T-cell (primary cell): ENCODE measurements at regions not wholly inside any gene's neighbourhood (a gene's known extent, or its start where the extent isn't known, plus 50 kb on each side); places are given as distances from the start of the nearest gene placed in this dataset.

Experiments used
- ATAC-seq, 4 experiments: fragments of 200-7000 bp in 3 of 4; fragments of 150-1000 bp in 1 of 4; cut with Tn5 transposase; replicated peaks in 1 of 4; 1 replicate in 3 of 4; 2 replicates in 1 of 4; pipeline ENCODE4 v1.10.0; 2021; ENCODE audit warnings: moderate library complexity in 3 of 4, mild to moderate bottlenecking in 2 of 4, moderate number of reproducible peaks in 1 of 4
- CTCF ChIA-PET, 2 donors: fragments of 300-600 bp; sonication (Branson Sonifier 250); formaldehyde crosslinking; loops; one replicate each; lab custom pipeline; 2022; ENCODE audit warnings: antibody characterized with exemption in 2 of 2; lab: Charles Lee
- POLR2A ChIA-PET, 2 donors: fragments of 300-600 bp; sonication (Branson Sonifier 250); formaldehyde crosslinking; loops; one replicate each; lab custom pipeline; 2022; ENCODE audit warnings: antibody characterized with exemption in 2 of 2; lab: Charles Lee
- DNase-seq, 35 experiments: peaks; one replicate each; pipeline versions ENCODE4 v3.0.0 to v3.0.0-alpha.2; 2013 to 2023
- H3K27ac ChIP-seq: one replicate; pipeline ENCODE4 v1.5.1; 2013; ENCODE audit warnings: low read length
- H3K27me3 ChIP-seq, 2 experiments: replicated peaks in 1 of 2; 1 replicate in 1 of 2; 2 replicates in 1 of 2; pipeline versions ENCODE4 v1.6.1 to v1.7.0; 2013; ENCODE audit warnings: low read length in 1 of 2, mixed read lengths in 1 of 2; ENCODE audit not compliant: control insufficient read depth in 2 of 2, insufficient read depth in 2 of 2; ENCODE audit errors: extremely low read depth in 1 of 2
- H3K36me3 ChIP-seq, 2 donors: 1 replicate in 1 of 2; 2 replicates in 1 of 2; pipeline versions ENCODE4 v1.6.1 to v1.7.0; 2013; ENCODE audit warnings: low read length in 1 of 2; ENCODE audit not compliant: control insufficient read depth in 2 of 2, insufficient read depth in 1 of 2; ENCODE audit errors: extremely low read depth in 1 of 2
- H3K4me1 ChIP-seq, 2 experiments: 1 replicate in 1 of 2; 2 replicates in 1 of 2; pipeline versions ENCODE4 v1.6.1 to v1.7.0; 2013; ENCODE audit warnings: low read length in 2 of 2, mixed read lengths in 1 of 2; ENCODE audit not compliant: insufficient read depth in 2 of 2, control insufficient read depth in 1 of 2; ENCODE audit errors: extremely low read depth in 1 of 2
- H3K4me3 ChIP-seq, 2 donors: 1 replicate in 1 of 2; 2 replicates in 1 of 2; pipeline versions ENCODE4 v1.5.1 to v1.7.0; 2013; ENCODE audit warnings: mild to moderate bottlenecking in 2 of 2, low read length in 1 of 2, moderate library complexity in 1 of 2; ENCODE audit not compliant: control insufficient read depth in 1 of 2; ENCODE audit errors: extremely low read depth in 1 of 2
- H3K9me3 ChIP-seq: 2 replicates; pipeline ENCODE4 v1.7.0; 2013
- H3K27ac Mint-ChIP-seq, 2 donors: one replicate each; pipeline ENCODE4 v1.8.0; 2020 to 2021; ENCODE audit warnings: mild to moderate bottlenecking in 2 of 2, mixed read lengths in 2 of 2
- H3K27me3 Mint-ChIP-seq, 2 donors: one replicate each; pipeline ENCODE4 v1.8.0; 2021 to 2022; ENCODE audit warnings: mixed read lengths in 2 of 2
- H3K36me3 Mint-ChIP-seq: one replicate; pipeline ENCODE4 v1.8.0; 2021; ENCODE audit warnings: mixed read lengths
- H3K4me1 Mint-ChIP-seq, 3 donors: one replicate each; pipeline ENCODE4 v1.8.0; 2020 to 2022; ENCODE audit warnings: mixed read lengths in 3 of 3, mild to moderate bottlenecking in 1 of 3
- H3K4me3 Mint-ChIP-seq, 3 donors: one replicate each; pipeline ENCODE4 v1.8.0; 2020 to 2022; ENCODE audit warnings: mild to moderate bottlenecking in 3 of 3, mixed read lengths in 3 of 3, moderate library complexity in 3 of 3
- H3K9me3 Mint-ChIP-seq, 3 donors: one replicate each; pipeline ENCODE4 v1.8.0; 2020 to 2022; ENCODE audit warnings: mixed read lengths in 3 of 3
- WGBS: methylation state at CpG from one replicate; pipeline ENCODE4 v1.1.5; 2013; ENCODE audit warnings: missing lambda C conversion rate; ENCODE audit not compliant: insufficient coverage; 5-methylcytosine and 5-hydroxymethylcytosine counted together

- CTCF ChIA-PET = no interaction called here
- Histone ChIP-seq H3K27ac (no peak overlapping the region), H3K4me1 (no peaks in the 10 kb centered on the region), H3K27me3 (no peaks in the 10 kb centered on the region), H3K9me3 (no peaks in the 10 kb centered on the region), H3K36me3 (no peaks in the 10 kb centered on the region), H3K4me3 (no peak overlapping the region)
- Mint-ChIP-seq H3K4me1 (no peaks in the 10 kb centered on the region), H3K27me3 (no peaks in the 10 kb centered on the region), H3K9me3 (peaks cover 8 to 19% (median 10%) of the 10 kb centered on the region in 3 donors), H3K27ac (no peak overlapping the region), H3K4me3 (no peak overlapping the region), H3K36me3 (no peaks in the 10 kb centered on the region)
- DNase-seq (no peak), ATAC-seq (no peak)
- POLR2A ChIA-PET = no interaction called here
- no CpG with 5 or more reads among the region's 1 CpG for WGBS
Measured at GRCh38 chr6:93069856-93070255, 349.5 kb downstream of the EPHA7 start.

- DNase-seq = no peak
- Histone ChIP-seq H3K27ac (no peak overlapping the region), H3K9me3 (no peaks in the 10 kb centered on the region), H3K36me3 (no peaks in the 10 kb centered on the region), H3K27me3 (no peaks in the 10 kb centered on the region), H3K4me1 (no peaks in the 10 kb centered on the region), H3K4me3 (no peak overlapping the region)
- Mint-ChIP-seq H3K9me3 (peaks cover 3 to 11% (median 8%) of the 10 kb centered on the region in 3 donors), H3K36me3 (no peaks in the 10 kb centered on the region), H3K4me1 (no peaks in the 10 kb centered on the region), H3K27me3 (no peaks in the 10 kb centered on the region), H3K4me3 (no peak overlapping the region), H3K27ac (no peak overlapping the region)
- ChIA-PET CTCF (no interaction called here), POLR2A (no interaction called here)
- no peak for ATAC-seq
- 80% methylated on average over 1 of the region's 3 CpGs for WGBS
Measured at GRCh38 chr6:93059911-93060310, 359.4 kb downstream of the EPHA7 start.

GRCh38 chr6:93057584-93057983, 361.8 kb downstream of the EPHA7 start:
- Mint-ChIP-seq H3K27me3 (no peaks in the 10 kb centered on the region), H3K9me3 (peaks cover 3 to 19% (median 15%) of the 10 kb centered on the region in 3 donors), H3K27ac (no peak overlapping the region), H3K4me1 (no peaks in the 10 kb centered on the region), H3K4me3 (no peak overlapping the region), H3K36me3 (no peaks in the 10 kb centered on the region)
- Histone ChIP-seq H3K27ac (no peak overlapping the region), H3K9me3 (no peaks in the 10 kb centered on the region), H3K27me3 (no peaks in the 10 kb centered on the region), H3K4me3 (no peak overlapping the region), H3K4me1 (no peaks in the 10 kb centered on the region), H3K36me3 (no peaks in the 10 kb centered on the region)
- ATAC-seq (no peak), DNase-seq (no peak)
- ChIA-PET CTCF (no interaction called here), POLR2A (no interaction called here)

- no peaks in the 10 kb centered on the region for H3K27me3 Mint-ChIP-seq
- no peaks in the 10 kb centered on the region for H3K9me3 ChIP-seq
- H3K4me1 Mint-ChIP-seq = no peaks in the 10 kb centered on the region
- H3K4me1 ChIP-seq = no peaks in the 10 kb centered on the region
- no peaks in the 10 kb centered on the region for H3K36me3 Mint-ChIP-seq
- H3K27me3 ChIP-seq = no peaks in the 10 kb centered on the region
- H3K27ac ChIP-seq = no peak overlapping the region
- H3K4me3 ChIP-seq = no peak overlapping the region
- H3K27ac Mint-ChIP-seq = no peak overlapping the region
- no peaks in the 10 kb centered on the region for H3K36me3 ChIP-seq
- H3K4me3 Mint-ChIP-seq = no peak overlapping the region
- no peak for ATAC-seq
- CTCF ChIA-PET = interaction anchor here in 1 of 2 donors (0.7 kb wide), 1 partner anchor 118 kb away, joined by 6 read pairs; no protein-coding TSS in a partner anchor
- H3K9me3 Mint-ChIP-seq = peaks cover 0 to 3% (median 3%) of the 10 kb centered on the region in 3 donors
- POLR2A ChIA-PET = no interaction called here
- DNase-seq = no peak
Measured at GRCh38 chr6:93048381-93048780, 371.0 kb downstream of the EPHA7 start.

- WGBS = 100% methylated on average over 1 of the region's 3 CpGs
- Mint-ChIP-seq H3K27ac (no peak overlapping the region), H3K27me3 (no peaks in the 10 kb centered on the region), H3K36me3 (no peaks in the 10 kb centered on the region), H3K4me3 (no peak overlapping the region), H3K4me1 (no peaks in the 10 kb centered on the region), H3K9me3 (peaks cover 0 to 3% (median 3%) of the 10 kb centered on the region in 3 donors)
- DNase-seq = no peak
- H3K4me1 ChIP-seq = no peaks in the 10 kb centered on the region
- no peaks in the 10 kb centered on the region for H3K27me3 ChIP-seq
- no peak overlapping the region for H3K4me3 ChIP-seq
- POLR2A ChIA-PET = interaction anchor here in 1 of 2 donors (0.6 kb wide), 1 partner anchor 527 kb away, joined by 4 read pairs; no protein-coding TSS in a partner anchor
- ATAC-seq = no peak
- CTCF ChIA-PET = no interaction called here
- H3K27ac ChIP-seq = no peak overlapping the region
- H3K36me3 ChIP-seq = no peaks in the 10 kb centered on the region
- H3K9me3 ChIP-seq = no peaks in the 10 kb centered on the region
Measured at GRCh38 chr6:93047033-93047432, 372.3 kb downstream of the EPHA7 start.

GRCh38 chr6:93045156-93045555, 374.2 kb downstream of the EPHA7 start:
- Mint-ChIP-seq H3K4me1 (no peaks in the 10 kb centered on the region), H3K4me3 (no peak overlapping the region), H3K27me3 (no peaks in the 10 kb centered on the region), H3K9me3 (peaks cover 0 to 4% (median 3%) of the 10 kb centered on the region in 3 donors), H3K27ac (no peak overlapping the region), H3K36me3 (no peaks in the 10 kb centered on the region)
- H3K36me3 ChIP-seq = no peaks in the 10 kb centered on the region
- H3K9me3 ChIP-seq = no peaks in the 10 kb centered on the region
- ATAC-seq (no peak), DNase-seq (no peak)
- ChIA-PET CTCF (no interaction called here), POLR2A (no interaction called here)
- no CpG with 5 or more reads among the region's 1 CpG for WGBS
- no peaks in the 10 kb centered on the region for H3K27me3 ChIP-seq
- H3K4me1 ChIP-seq = no peaks in the 10 kb centered on the region
- H3K4me3 ChIP-seq = no peak overlapping the region
- H3K27ac ChIP-seq = no peak overlapping the region

GRCh38 chr6:93040375-93040774, 379.0 kb downstream of the EPHA7 start:
- Histone ChIP-seq H3K4me3 (no peak overlapping the region), H3K4me1 (no peaks in the 10 kb centered on the region), H3K27me3 (no peaks in the 10 kb centered on the region), H3K36me3 (no peaks in the 10 kb centered on the region), H3K27ac (no peak overlapping the region), H3K9me3 (no peaks in the 10 kb centered on the region)
- POLR2A ChIA-PET = interaction anchor here in 1 of 2 donors (0.6 kb wide), 1 partner anchor 87 kb away, joined by 7 read pairs; no protein-coding TSS in a partner anchor
- Mint-ChIP-seq H3K4me3 (no peak overlapping the region), H3K27me3 (no peaks in the 10 kb centered on the region), H3K4me1 (no peaks in the 10 kb centered on the region), H3K36me3 (no peaks in the 10 kb centered on the region), H3K27ac (no peak overlapping the region), H3K9me3 (peaks cover 16 to 25% (median 22%) of the 10 kb centered on the region in 3 donors)
- CTCF ChIA-PET = interaction anchor here in 1 of 2 donors (0.6 kb wide), 1 partner anchor 9 kb away, joined by 3 read pairs; no protein-coding TSS in a partner anchor
- DNase-seq (no peak), ATAC-seq (no peak)
- WGBS = no CpG with 5 or more reads among the region's 4 CpGs
